ENCODE measurements at regions not wholly inside any gene's neighbourhood (a gene's known extent, or its start where the extent isn't known, plus 50 kb on each side); places are given as distances from the start of the nearest gene placed in this dataset.

GRCh38 chr4:158003212-158003611, 169.6 kb downstream of the GASK1B start:
- peak overlapping the region in 1 of 7 experiments; percentile 2 for H3K4me3 ChIP-seq (ENCODE audit: control insufficient read depth in 1 of 7, extremely low read depth in 1 of 7, insufficient read depth in 4 of 7, low read depth in 2 of 7, low read length in 6 of 7)
- H3K27ac ChIP-seq (ENCODE audit: insufficient read depth in 1 of 2, low read depth in 1 of 2, low read length in 2 of 2, poor library complexity in 1 of 2, severe bottlenecking in 2 of 2): no peak overlapping the region
- CTCF ChIA-PET: interaction anchor here (1.6 kb wide), 1 partner anchor 13 kb away, joined by 4 read pairs; no protein-coding TSS in a partner anchor
- no peaks in the 10 kb centered on the region for H3K27me3 ChIP-seq (replicated peaks in 2 of 5; ENCODE audit: control insufficient read depth in 4 of 5, insufficient read depth in 5 of 5, low read length in 4 of 5)
- H3K4me1 ChIP-seq (ENCODE audit: control extremely low read depth in 1 of 4, control insufficient read depth in 4 of 4, insufficient read depth in 4 of 4, low read length in 3 of 4): peaks cover 0 to 18% (median 8%) of the 10 kb centered on the region in 4 experiments
- POLR2A ChIA-PET: no interaction called here
- DNase-seq: no peak
- no peaks in the 10 kb centered on the region for H3K9me3 ChIP-seq (ENCODE audit: control extremely low read depth in 1 of 5, control insufficient read depth in 4 of 5, insufficient read depth in 2 of 5, low read depth in 1 of 5, low read length in 4 of 5)
- no peaks in the 10 kb centered on the region for H3K36me3 ChIP-seq (ENCODE audit: control insufficient read depth in 4 of 4, insufficient read depth in 4 of 4, low read length in 3 of 4)

- Histone ChIP-seq H3K27ac (ENCODE audit: insufficient read depth in 1 of 2, low read depth in 1 of 2, low read length in 2 of 2, poor library complexity in 1 of 2, severe bottlenecking in 2 of 2) (no peak overlapping the region), H3K4me1 (ENCODE audit: control extremely low read depth in 1 of 4, control insufficient read depth in 4 of 4, insufficient read depth in 4 of 4, low read length in 3 of 4) (peaks cover 0 to 18% (median 8%) of the 10 kb centered on the region in 4 experiments), H3K27me3 (replicated peaks in 2 of 5; ENCODE audit: control insufficient read depth in 4 of 5, insufficient read depth in 5 of 5, low read length in 4 of 5) (no peaks in the 10 kb centered on the region), H3K36me3 (ENCODE audit: control insufficient read depth in 4 of 4, insufficient read depth in 4 of 4, low read length in 3 of 4) (no peaks in the 10 kb centered on the region), H3K9me3 (ENCODE audit: control extremely low read depth in 1 of 5, control insufficient read depth in 4 of 5, insufficient read depth in 2 of 5, low read depth in 1 of 5, low read length in 4 of 5) (no peaks in the 10 kb centered on the region), H3K4me3 (ENCODE audit: control insufficient read depth in 1 of 7, extremely low read depth in 1 of 7, insufficient read depth in 4 of 7, low read depth in 2 of 7, low read length in 6 of 7) (no peak overlapping the region)
- DNase-seq: peak in 2 of 3 donors; percentile 34 to 36
- WGBS (ENCODE audit: insufficient coverage): 100% methylated on average over 1 of the region's 1 CpG
- POLR2A ChIA-PET: no interaction called here
- CTCF ChIA-PET: interaction anchor here (1.2 kb wide), 1 partner anchor 169 kb away, joined by 3 read pairs; no protein-coding TSS in a partner anchor
Observed at GRCh38 chr4:158002173-158002572, 170.7 kb downstream of the GASK1B start.

- DNase-seq: no peak
- H3K36me3 ChIP-seq (ENCODE audit: control insufficient read depth in 4 of 4, insufficient read depth in 4 of 4, low read length in 3 of 4): no peaks in the 10 kb centered on the region
- no peak overlapping the region for H3K4me3 ChIP-seq (ENCODE audit: control insufficient read depth in 1 of 7, extremely low read depth in 1 of 7, insufficient read depth in 4 of 7, low read depth in 2 of 7, low read length in 6 of 7)
- 83% methylated on average over 1 of the region's 2 CpGs for WGBS (ENCODE audit: insufficient coverage)
- H3K27ac ChIP-seq (ENCODE audit: insufficient read depth in 1 of 2, low read depth in 1 of 2, low read length in 2 of 2, poor library complexity in 1 of 2, severe bottlenecking in 2 of 2): no peak overlapping the region
- ChIA-PET CTCF (interaction anchor here (1.2 to 1.6 kb wide), 2 partner anchors 169 to 192 kb away, joined by 3 read pairs; no protein-coding TSS in a partner anchor), POLR2A (no interaction called here)
- no peaks in the 10 kb centered on the region for H3K9me3 ChIP-seq (ENCODE audit: control extremely low read depth in 1 of 5, control insufficient read depth in 4 of 5, insufficient read depth in 2 of 5, low read depth in 1 of 5, low read length in 4 of 5)
- peaks cover 0 to 18% (median 6%) of the 10 kb centered on the region in 4 experiments for H3K4me1 ChIP-seq (ENCODE audit: control extremely low read depth in 1 of 4, control insufficient read depth in 4 of 4, insufficient read depth in 4 of 4, low read length in 3 of 4)
- no peaks in the 10 kb centered on the region for H3K27me3 ChIP-seq (replicated peaks in 2 of 5; ENCODE audit: control insufficient read depth in 4 of 5, insufficient read depth in 5 of 5, low read length in 4 of 5)
Observed at GRCh38 chr4:158001756-158002155, 171.1 kb downstream of the GASK1B start.

- Histone ChIP-seq H3K4me3 (ENCODE audit: control insufficient read depth in 1 of 7, extremely low read depth in 1 of 7, insufficient read depth in 4 of 7, low read depth in 2 of 7, low read length in 6 of 7) (no peak overlapping the region), H3K4me1 (ENCODE audit: control extremely low read depth in 1 of 4, control insufficient read depth in 4 of 4, insufficient read depth in 4 of 4, low read length in 3 of 4) (peaks cover 0 to 18% (median 9%) of the 10 kb centered on the region in 4 experiments), H3K36me3 (ENCODE audit: control insufficient read depth in 4 of 4, insufficient read depth in 4 of 4, low read length in 3 of 4) (no peaks in the 10 kb centered on the region), H3K9me3 (ENCODE audit: control extremely low read depth in 1 of 5, control insufficient read depth in 4 of 5, insufficient read depth in 2 of 5, low read depth in 1 of 5, low read length in 4 of 5) (no peaks in the 10 kb centered on the region), H3K27ac (ENCODE audit: insufficient read depth in 1 of 2, low read depth in 1 of 2, low read length in 2 of 2, poor library complexity in 1 of 2, severe bottlenecking in 2 of 2) (no peak overlapping the region), H3K27me3 (replicated peaks in 2 of 5; ENCODE audit: control insufficient read depth in 4 of 5, insufficient read depth in 5 of 5, low read length in 4 of 5) (no peaks in the 10 kb centered on the region)
- DNase-seq: no peak
- ChIA-PET CTCF (no interaction called here), POLR2A (no interaction called here)
- WGBS (ENCODE audit: insufficient coverage): no CpG with 5 or more reads among the region's 1 CpG
Observed at GRCh38 chr4:157999723-158000122, 173.1 kb downstream of the GASK1B start.

- H3K36me3 ChIP-seq (ENCODE audit: control insufficient read depth in 4 of 4, insufficient read depth in 4 of 4, low read length in 3 of 4): no peaks in the 10 kb centered on the region
- DNase-seq: no peak
- peaks cover 0 to 17% (median 10%) of the 10 kb centered on the region in 4 experiments for H3K4me1 ChIP-seq (ENCODE audit: control extremely low read depth in 1 of 4, control insufficient read depth in 4 of 4, insufficient read depth in 4 of 4, low read length in 3 of 4)
- POLR2A ChIA-PET: no interaction called here
- no peak overlapping the region for H3K27ac ChIP-seq (ENCODE audit: insufficient read depth in 1 of 2, low read depth in 1 of 2, low read length in 2 of 2, poor library complexity in 1 of 2, severe bottlenecking in 2 of 2)
- no peaks in the 10 kb centered on the region for H3K27me3 ChIP-seq (replicated peaks in 2 of 5; ENCODE audit: control insufficient read depth in 4 of 5, insufficient read depth in 5 of 5, low read length in 4 of 5)
- H3K9me3 ChIP-seq (ENCODE audit: control extremely low read depth in 1 of 5, control insufficient read depth in 4 of 5, insufficient read depth in 2 of 5, low read depth in 1 of 5, low read length in 4 of 5): no peaks in the 10 kb centered on the region
- CTCF ChIA-PET: interaction anchor here (0.9 to 1.6 kb wide), 2 partner anchors 10 to 175 kb away, joined by 4 to 5 read pairs; no protein-coding TSS in a partner anchor
- WGBS (ENCODE audit: insufficient coverage): no CpG with 5 or more reads among the region's 1 CpG
- H3K4me3 ChIP-seq (ENCODE audit: control insufficient read depth in 1 of 7, extremely low read depth in 1 of 7, insufficient read depth in 4 of 7, low read depth in 2 of 7, low read length in 6 of 7): no peak overlapping the region
Observed at GRCh38 chr4:157997296-157997695, 175.5 kb downstream of the GASK1B start.

- Histone ChIP-seq H3K4me1 (ENCODE audit: control extremely low read depth in 1 of 4, control insufficient read depth in 4 of 4, insufficient read depth in 4 of 4, low read length in 3 of 4) (peaks cover 0 to 21% (median 9%) of the 10 kb centered on the region in 4 experiments), H3K36me3 (ENCODE audit: control insufficient read depth in 4 of 4, insufficient read depth in 4 of 4, low read length in 3 of 4) (no peaks in the 10 kb centered on the region), H3K4me3 (ENCODE audit: control insufficient read depth in 1 of 7, extremely low read depth in 1 of 7, insufficient read depth in 4 of 7, low read depth in 2 of 7, low read length in 6 of 7) (no peak overlapping the region), H3K27ac (ENCODE audit: insufficient read depth in 1 of 2, low read depth in 1 of 2, low read length in 2 of 2, poor library complexity in 1 of 2, severe bottlenecking in 2 of 2) (no peak overlapping the region), H3K27me3 (replicated peaks in 2 of 5; ENCODE audit: control insufficient read depth in 4 of 5, insufficient read depth in 5 of 5, low read length in 4 of 5) (no peaks in the 10 kb centered on the region), H3K9me3 (ENCODE audit: control extremely low read depth in 1 of 5, control insufficient read depth in 4 of 5, insufficient read depth in 2 of 5, low read depth in 1 of 5, low read length in 4 of 5) (no peaks in the 10 kb centered on the region)
- POLR2A ChIA-PET: no interaction called here
- no peak for DNase-seq
- CTCF ChIA-PET: interaction anchor here (0.6 to 0.9 kb wide), 2 partner anchors 19 to 176 kb away, joined by 3 to 4 read pairs; no protein-coding TSS in a partner anchor
- 9% methylated on average over 5 of the region's 6 CpGs for WGBS (ENCODE audit: insufficient coverage)
Observed at GRCh38 chr4:157996061-157997028, 176.5 kb downstream of the GASK1B start.

- Histone ChIP-seq H3K9me3 (ENCODE audit: control extremely low read depth in 1 of 5, control insufficient read depth in 4 of 5, insufficient read depth in 2 of 5, low read depth in 1 of 5, low read length in 4 of 5) (no peaks in the 10 kb centered on the region), H3K4me3 (ENCODE audit: control insufficient read depth in 1 of 7, extremely low read depth in 1 of 7, insufficient read depth in 4 of 7, low read depth in 2 of 7, low read length in 6 of 7) (no peak overlapping the region), H3K4me1 (ENCODE audit: control extremely low read depth in 1 of 4, control insufficient read depth in 4 of 4, insufficient read depth in 4 of 4, low read length in 3 of 4) (peaks cover 0 to 21% (median 9%) of the 10 kb centered on the region in 4 experiments), H3K27ac (ENCODE audit: insufficient read depth in 1 of 2, low read depth in 1 of 2, low read length in 2 of 2, poor library complexity in 1 of 2, severe bottlenecking in 2 of 2) (no peak overlapping the region), H3K27me3 (replicated peaks in 2 of 5; ENCODE audit: control insufficient read depth in 4 of 5, insufficient read depth in 5 of 5, low read length in 4 of 5) (no peaks in the 10 kb centered on the region), H3K36me3 (ENCODE audit: control insufficient read depth in 4 of 4, insufficient read depth in 4 of 4, low read length in 3 of 4) (no peaks in the 10 kb centered on the region)
- CTCF ChIA-PET: no interaction called here
- no peak for DNase-seq
- 94% methylated on average over 5 of the region's 6 CpGs for WGBS (ENCODE audit: insufficient coverage)
- POLR2A ChIA-PET: no interaction called here
Observed at GRCh38 chr4:157994863-157995262, 178.0 kb downstream of the GASK1B start.

All from common myeloid progenitor, CD34-positive (primary cell).